ENCODE measurements at regions not wholly inside any gene's neighbourhood (a gene's known extent, or its start where the extent isn't known, plus 50 kb on each side); places are given as distances from the start of the nearest gene placed in this dataset.

DNA sequence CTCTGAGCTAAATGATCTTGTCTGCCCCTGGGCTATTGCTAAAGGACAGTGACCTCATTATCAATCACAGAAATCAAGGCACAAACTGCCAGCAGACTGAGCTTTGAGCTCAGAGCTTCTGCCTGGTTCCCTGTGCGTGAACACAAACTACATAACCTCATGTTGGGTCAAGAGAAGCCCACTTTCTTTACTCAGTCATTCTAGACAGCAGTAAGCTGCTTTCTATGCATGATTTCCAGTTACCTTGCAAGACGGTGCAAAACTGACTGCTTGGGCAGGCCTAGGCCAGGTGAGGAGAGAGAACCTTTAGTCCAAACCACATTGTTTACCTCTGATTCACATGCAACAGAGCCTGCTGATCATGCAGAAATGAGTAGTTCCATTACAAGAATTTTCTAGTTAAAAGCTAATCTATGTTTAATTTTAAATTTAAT lies 75.1 kb downstream of the ARRDC4 start:
- Histone ChIP-seq H3K27me3 (ENCODE audit: low read length) (peaks cover 3% of the 10 kb centered on the region; the same call in 1 of the 2 replicates), H3K4me2 (ENCODE audit: low read depth, low read length, poor library complexity, severe bottlenecking) (no peak overlapping the region), H3K4me3 (ENCODE audit: insufficient read depth, low read length, poor library complexity, severe bottlenecking) (no peak overlapping the region), H3K9ac (ENCODE audit: low read length) (no peak overlapping the region), H3K27ac (ENCODE audit: low read depth, low read length) (no peak overlapping the region), H3K9me2 (replicated peaks; ENCODE audit: insufficient read depth, low read length) (no peaks in the 10 kb centered on the region), H4K20me1 (ENCODE audit: low read depth, low read length) (no peaks in the 10 kb centered on the region), H3K9me3 (ENCODE audit: insufficient read depth, low read length) (no peaks in the 10 kb centered on the region), H3K79me2 (ENCODE audit: insufficient read depth, low read length) (no peaks in the 10 kb centered on the region), H3F3A (ENCODE audit: insufficient read depth) (no peaks in the 10 kb centered on the region), H2AFZ (ENCODE audit: low read depth, low read length, severe bottlenecking) (no peak overlapping the region), H3K36me3 (ENCODE audit: low read length) (no peaks in the 10 kb centered on the region)
- TF ChIP-seq EZH2phosphoT487 (conservative IDR thresholded peaks at IDR 0.05; ENCODE audit: low read length), result no peak
- TF ChIP-seq, protein P1, sequence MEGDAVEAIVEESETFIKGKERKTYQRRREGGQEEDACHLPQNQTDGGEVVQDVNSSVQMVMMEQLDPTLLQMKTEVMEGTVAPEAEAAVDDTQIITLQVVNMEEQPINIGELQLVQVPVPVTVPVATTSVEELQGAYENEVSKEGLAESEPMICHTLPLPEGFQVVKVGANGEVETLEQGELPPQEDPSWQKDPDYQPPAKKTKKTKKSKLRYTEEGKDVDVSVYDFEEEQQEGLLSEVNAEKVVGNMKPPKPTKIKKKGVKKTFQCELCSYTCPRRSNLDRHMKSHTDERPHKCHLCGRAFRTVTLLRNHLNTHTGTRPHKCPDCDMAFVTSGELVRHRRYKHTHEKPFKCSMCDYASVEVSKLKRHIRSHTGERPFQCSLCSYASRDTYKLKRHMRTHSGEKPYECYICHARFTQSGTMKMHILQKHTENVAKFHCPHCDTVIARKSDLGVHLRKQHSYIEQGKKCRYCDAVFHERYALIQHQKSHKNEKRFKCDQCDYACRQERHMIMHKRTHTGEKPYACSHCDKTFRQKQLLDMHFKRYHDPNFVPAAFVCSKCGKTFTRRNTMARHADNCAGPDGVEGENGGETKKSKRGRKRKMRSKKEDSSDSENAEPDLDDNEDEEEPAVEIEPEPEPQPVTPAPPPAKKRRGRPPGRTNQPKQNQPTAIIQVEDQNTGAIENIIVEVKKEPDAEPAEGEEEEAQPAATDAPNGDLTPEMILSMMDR (IDR thresholded peaks at IDR 0.05; ENCODE audit: insufficient read depth, low read length, poor library complexity, severe bottlenecking), result no peak

- H3K27ac ChIP-seq (ENCODE audit: low read depth, low read length), result no peak overlapping the region
- H3K4me2 ChIP-seq (ENCODE audit: low read depth, low read length, poor library complexity, severe bottlenecking), result no peak overlapping the region
- no peak overlapping the region for H3K9ac ChIP-seq (ENCODE audit: low read length)
- H3K4me3 ChIP-seq (ENCODE audit: insufficient read depth, low read length, poor library complexity, severe bottlenecking), result no peak overlapping the region
- H3F3A ChIP-seq (ENCODE audit: insufficient read depth), result no peaks in the 10 kb centered on the region
- H3K9me3 ChIP-seq (ENCODE audit: insufficient read depth, low read length), result no peaks in the 10 kb centered on the region
- H3K36me3 ChIP-seq (ENCODE audit: low read length), result no peaks in the 10 kb centered on the region
- no peaks in the 10 kb centered on the region for H3K9me2 ChIP-seq (replicated peaks; ENCODE audit: insufficient read depth, low read length)
- no peaks in the 10 kb centered on the region for H3K79me2 ChIP-seq (ENCODE audit: insufficient read depth, low read length)
- no peak for TF ChIP-seq EZH2phosphoT487 (conservative IDR thresholded peaks at IDR 0.05; ENCODE audit: low read length)
- TF ChIP-seq, protein P1 (IDR thresholded peaks at IDR 0.05; ENCODE audit: insufficient read depth, low read length, poor library complexity, severe bottlenecking), result no peak
- no peaks in the 10 kb centered on the region for H4K20me1 ChIP-seq (ENCODE audit: low read depth, low read length)
- H2AFZ ChIP-seq (ENCODE audit: low read depth, low read length, severe bottlenecking), result no peak overlapping the region
- peaks cover 5% of the 10 kb centered on the region; the same call in 1 of the 2 replicates for H3K27me3 ChIP-seq (ENCODE audit: low read length)
Measured at GRCh38 chr15:98039596-98039995, 79.1 kb downstream of the ARRDC4 start.

GRCh38 chr15:98040146-98040545 lies 79.6 kb downstream of the ARRDC4 start:
- Histone ChIP-seq H3K36me3 (ENCODE audit: low read length) (no peaks in the 10 kb centered on the region), H3K79me2 (ENCODE audit: insufficient read depth, low read length) (no peaks in the 10 kb centered on the region), H3K9ac (ENCODE audit: low read length) (no peak overlapping the region), H3K9me3 (ENCODE audit: insufficient read depth, low read length) (no peaks in the 10 kb centered on the region), H3K4me2 (ENCODE audit: low read depth, low read length, poor library complexity, severe bottlenecking) (no peak overlapping the region), H2AFZ (ENCODE audit: low read depth, low read length, severe bottlenecking) (no peak overlapping the region), H3K27ac (ENCODE audit: low read depth, low read length) (no peak overlapping the region), H4K20me1 (ENCODE audit: low read depth, low read length) (no peaks in the 10 kb centered on the region), H3K4me3 (ENCODE audit: insufficient read depth, low read length, poor library complexity, severe bottlenecking) (no peak overlapping the region), H3K9me2 (replicated peaks; ENCODE audit: insufficient read depth, low read length) (no peaks in the 10 kb centered on the region), H3F3A (ENCODE audit: insufficient read depth) (no peaks in the 10 kb centered on the region), H3K27me3 (ENCODE audit: low read length) (peaks cover 5% of the 10 kb centered on the region; the same call in 1 of the 2 replicates)
- no peak for TF ChIP-seq EZH2phosphoT487 (conservative IDR thresholded peaks at IDR 0.05; ENCODE audit: low read length)
- TF ChIP-seq, protein P1 (IDR thresholded peaks at IDR 0.05; ENCODE audit: insufficient read depth, low read length, poor library complexity, severe bottlenecking), result no peak
